MM.1S (cell line): ENCODE measurements at regions not wholly inside any gene's neighbourhood (a gene's known extent, or its start where the extent isn't known, plus 50 kb on each side); places are given as distances from the start of the nearest gene placed in this dataset.

Experiments
- CTCF ChIP-seq: fragments of 300-600 bp; sonication (generic); IDR thresholded peaks from 2 replicates; pipeline ENCODE4 v1.5.1; 2016; ENCODE audit warnings: antibody characterized with exemption, low read length, mixed read lengths
- EZH2 ChIP-seq: fragments of 300-600 bp; sonication (generic); optimal IDR thresholded peaks from 2 replicates; pipeline ENCODE3; 2017; ENCODE audit warnings: low read depth, mild to moderate bottlenecking, antibody characterized with exemption, low read length, mixed read lengths
- EZH2phosphoT487 ChIP-seq: fragments of 300-600 bp; sonication (generic); IDR thresholded peaks from 2 replicates; pipeline ENCODE4 v1.6.1; 2018; ENCODE audit warnings: antibody characterized with exemption, low read length

- TF ChIP-seq CTCF (no peak), EZH2 (no peak), EZH2phosphoT487 (no peak)
These were observed 1581.2 kb upstream of the WWC1 start for GRCh38 chr5:166710271-166710670.
